ENCODE measurements at regions not wholly inside any gene's neighbourhood (a gene's known extent, or its start where the extent isn't known, plus 50 kb on each side); places are given as distances from the start of the nearest gene placed in this dataset.
"Not testable (repeated sequence)": the region's sequence is repeated elsewhere in the genome, so short reads cannot be mapped to it uniquely, and the experiment has no call there.

GRCh38 chr17:27095821-27096220, 198.1 kb upstream of the WSB1 start:
- TF ChIP-seq POLR2AphosphoS5 (IDR thresholded peaks at IDR 0.05; ENCODE audit: insufficient read depth in 1 of 2, low read depth in 1 of 2), result not testable (repeated sequence)
- TF ChIP-seq, protein P1, sequence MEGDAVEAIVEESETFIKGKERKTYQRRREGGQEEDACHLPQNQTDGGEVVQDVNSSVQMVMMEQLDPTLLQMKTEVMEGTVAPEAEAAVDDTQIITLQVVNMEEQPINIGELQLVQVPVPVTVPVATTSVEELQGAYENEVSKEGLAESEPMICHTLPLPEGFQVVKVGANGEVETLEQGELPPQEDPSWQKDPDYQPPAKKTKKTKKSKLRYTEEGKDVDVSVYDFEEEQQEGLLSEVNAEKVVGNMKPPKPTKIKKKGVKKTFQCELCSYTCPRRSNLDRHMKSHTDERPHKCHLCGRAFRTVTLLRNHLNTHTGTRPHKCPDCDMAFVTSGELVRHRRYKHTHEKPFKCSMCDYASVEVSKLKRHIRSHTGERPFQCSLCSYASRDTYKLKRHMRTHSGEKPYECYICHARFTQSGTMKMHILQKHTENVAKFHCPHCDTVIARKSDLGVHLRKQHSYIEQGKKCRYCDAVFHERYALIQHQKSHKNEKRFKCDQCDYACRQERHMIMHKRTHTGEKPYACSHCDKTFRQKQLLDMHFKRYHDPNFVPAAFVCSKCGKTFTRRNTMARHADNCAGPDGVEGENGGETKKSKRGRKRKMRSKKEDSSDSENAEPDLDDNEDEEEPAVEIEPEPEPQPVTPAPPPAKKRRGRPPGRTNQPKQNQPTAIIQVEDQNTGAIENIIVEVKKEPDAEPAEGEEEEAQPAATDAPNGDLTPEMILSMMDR (IDR thresholded peaks at IDR 0.05), result not testable (repeated sequence)

Data from vagina (tissue), 2 donors.